ENCODE measurements at regions not wholly inside any gene's neighbourhood (a gene's known extent, or its start where the extent isn't known, plus 50 kb on each side); places are given as distances from the start of the nearest gene placed in this dataset.
A peak's percentile ranks its signal among the peaks of the same experiment; 100 is the strongest.

- no peaks in the 10 kb centered on the region for H3K36me3 ChIP-seq (ENCODE audit: insufficient read depth, insufficient read length, low read length)
- H3K9me3 ChIP-seq (ENCODE audit: insufficient read depth, low read length) = no peaks in the 10 kb centered on the region
- no peak overlapping the region for H3K9ac ChIP-seq (ENCODE audit: insufficient read length, low read depth)
- H3K4me1 ChIP-seq (ENCODE audit: insufficient read depth, insufficient read length) = no peaks in the 10 kb centered on the region
- DNase-seq (ENCODE audit: low read depth, low spot score) = no peak
- no peaks in the 10 kb centered on the region for H3K27me3 ChIP-seq (ENCODE audit: insufficient read depth, insufficient read length)
- TF ChIP-seq YY1 (IDR thresholded peaks at IDR 0.05; ENCODE audit: insufficient read depth, insufficient read length) (no peak), ZNF274 (IDR thresholded peaks at IDR 0.05; ENCODE audit: low read depth, low read length) (no peak), SUZ12 (IDR thresholded peaks at IDR 0.05; ENCODE audit: extremely low read depth, insufficient read depth, insufficient read length) (no peak)
- H3K4me3 ChIP-seq (ENCODE audit: insufficient read length, low read depth) = no peak overlapping the region
Observed at GRCh38 chr6:159594750-159595117, 98.3 kb downstream of the SOD2 start.

- H3K36me3 ChIP-seq (ENCODE audit: insufficient read depth, insufficient read length, low read length) = no peaks in the 10 kb centered on the region
- no peak overlapping the region for H3K9ac ChIP-seq (ENCODE audit: insufficient read length, low read depth)
- no peaks in the 10 kb centered on the region for H3K27me3 ChIP-seq (ENCODE audit: insufficient read depth, insufficient read length)
- TF ChIP-seq SUZ12 (IDR thresholded peaks at IDR 0.05; ENCODE audit: extremely low read depth, insufficient read depth, insufficient read length) = no peak
- no peak for TF ChIP-seq YY1 (IDR thresholded peaks at IDR 0.05; ENCODE audit: insufficient read depth, insufficient read length)
- no peak for TF ChIP-seq ZNF274 (IDR thresholded peaks at IDR 0.05; ENCODE audit: low read depth, low read length)
- no peaks in the 10 kb centered on the region for H3K4me1 ChIP-seq (ENCODE audit: insufficient read depth, insufficient read length)
- DNase-seq (ENCODE audit: low read depth, low spot score) = no peak
- H3K9me3 ChIP-seq (ENCODE audit: insufficient read depth, low read length) = no peaks in the 10 kb centered on the region
- no peak overlapping the region for H3K4me3 ChIP-seq (ENCODE audit: insufficient read length, low read depth)
Observed at GRCh38 chr6:159594106-159594749, 98.8 kb downstream of the SOD2 start.

- DNase-seq (ENCODE audit: low read depth, low spot score) = no peak
- Histone ChIP-seq H3K36me3 (ENCODE audit: insufficient read depth, insufficient read length, low read length) (no peaks in the 10 kb centered on the region), H3K4me1 (ENCODE audit: insufficient read depth, insufficient read length) (no peaks in the 10 kb centered on the region), H3K4me3 (ENCODE audit: insufficient read length, low read depth) (no peak overlapping the region), H3K27me3 (ENCODE audit: insufficient read depth, insufficient read length) (no peaks in the 10 kb centered on the region), H3K9ac (ENCODE audit: insufficient read length, low read depth) (no peak overlapping the region), H3K9me3 (ENCODE audit: insufficient read depth, low read length) (no peaks in the 10 kb centered on the region)
- TF ChIP-seq YY1 (IDR thresholded peaks at IDR 0.05; ENCODE audit: insufficient read depth, insufficient read length) (no peak), SUZ12 (IDR thresholded peaks at IDR 0.05; ENCODE audit: extremely low read depth, insufficient read depth, insufficient read length) (no peak), ZNF274 (IDR thresholded peaks at IDR 0.05; ENCODE audit: low read depth, low read length) (no peak)
Observed at GRCh38 chr6:159590835-159591234, 102.2 kb downstream of the SOD2 start.

GRCh38 chr6:159586684-159587083, 106.4 kb downstream of the SOD2 start:
- H3K4me3 ChIP-seq (ENCODE audit: insufficient read length, low read depth) = no peak overlapping the region
- no peak for DNase-seq (ENCODE audit: low read depth, low spot score)
- H3K9me3 ChIP-seq (ENCODE audit: insufficient read depth, low read length) = no peaks in the 10 kb centered on the region
- TF ChIP-seq SUZ12 (IDR thresholded peaks at IDR 0.05; ENCODE audit: extremely low read depth, insufficient read depth, insufficient read length) (no peak), YY1 (IDR thresholded peaks at IDR 0.05; ENCODE audit: insufficient read depth, insufficient read length) (no peak), ZNF274 (IDR thresholded peaks at IDR 0.05; ENCODE audit: low read depth, low read length) (no peak)
- H3K36me3 ChIP-seq (ENCODE audit: insufficient read depth, insufficient read length, low read length) = no peaks in the 10 kb centered on the region
- no peaks in the 10 kb centered on the region for H3K27me3 ChIP-seq (ENCODE audit: insufficient read depth, insufficient read length)
- no peak overlapping the region for H3K9ac ChIP-seq (ENCODE audit: insufficient read length, low read depth)
- no peaks in the 10 kb centered on the region for H3K4me1 ChIP-seq (ENCODE audit: insufficient read depth, insufficient read length)

GRCh38 chr6:159582736-159583135, 110.3 kb downstream of the SOD2 start:
- TF ChIP-seq SUZ12 (IDR thresholded peaks at IDR 0.05; ENCODE audit: extremely low read depth, insufficient read depth, insufficient read length) (no peak), ZNF274 (IDR thresholded peaks at IDR 0.05; ENCODE audit: low read depth, low read length) (no peak), YY1 (IDR thresholded peaks at IDR 0.05; ENCODE audit: insufficient read depth, insufficient read length) (no peak)
- H3K27me3 ChIP-seq (ENCODE audit: insufficient read depth, insufficient read length) = no peaks in the 10 kb centered on the region
- no peak overlapping the region for H3K9ac ChIP-seq (ENCODE audit: insufficient read length, low read depth)
- H3K36me3 ChIP-seq (ENCODE audit: insufficient read depth, insufficient read length, low read length) = no peaks in the 10 kb centered on the region
- DNase-seq (ENCODE audit: low read depth, low spot score) = no peak
- H3K9me3 ChIP-seq (ENCODE audit: insufficient read depth, low read length) = peaks cover under 1% of the 10 kb centered on the region; the same call in 1 of the 2 replicates
- H3K4me3 ChIP-seq (ENCODE audit: insufficient read length, low read depth) = no peak overlapping the region
- H3K4me1 ChIP-seq (ENCODE audit: insufficient read depth, insufficient read length) = no peaks in the 10 kb centered on the region

GRCh38 chr6:159578629-159579028, 114.4 kb downstream of the SOD2 start:
- TF ChIP-seq ZNF274 (IDR thresholded peaks at IDR 0.05; ENCODE audit: low read depth, low read length) (no peak), SUZ12 (IDR thresholded peaks at IDR 0.05; ENCODE audit: extremely low read depth, insufficient read depth, insufficient read length) (no peak), YY1 (IDR thresholded peaks at IDR 0.05; ENCODE audit: insufficient read depth, insufficient read length) (no peak)
- Histone ChIP-seq H3K4me3 (ENCODE audit: insufficient read length, low read depth) (no peak overlapping the region), H3K27me3 (ENCODE audit: insufficient read depth, insufficient read length) (no peaks in the 10 kb centered on the region)

GRCh38 chr6:159577564-159577963, 115.5 kb downstream of the SOD2 start:
- Histone ChIP-seq H3K4me3 (ENCODE audit: insufficient read length, low read depth) (no peak overlapping the region), H3K9ac (ENCODE audit: insufficient read length, low read depth) (no peak overlapping the region), H3K4me1 (ENCODE audit: insufficient read depth, insufficient read length) (no peaks in the 10 kb centered on the region), H3K9me3 (ENCODE audit: insufficient read depth, low read length) (peaks cover 18% of the 10 kb centered on the region), H3K27me3 (ENCODE audit: insufficient read depth, insufficient read length) (no peaks in the 10 kb centered on the region), H3K36me3 (ENCODE audit: insufficient read depth, insufficient read length, low read length) (no peaks in the 10 kb centered on the region)
- TF ChIP-seq ZNF274 (IDR thresholded peaks at IDR 0.05; ENCODE audit: low read depth, low read length) (no peak), YY1 (IDR thresholded peaks at IDR 0.05; ENCODE audit: insufficient read depth, insufficient read length) (no peak), SUZ12 (IDR thresholded peaks at IDR 0.05; ENCODE audit: extremely low read depth, insufficient read depth, insufficient read length) (no peak)
- peak; percentile 44 for DNase-seq (ENCODE audit: low read depth, low spot score)

More at GRCh38 chr6:159578629-159579028, 114.4 kb downstream of the SOD2 start:
- Histone ChIP-seq H3K4me1 (ENCODE audit: insufficient read depth, insufficient read length) (no peaks in the 10 kb centered on the region), H3K36me3 (ENCODE audit: insufficient read depth, insufficient read length, low read length) (no peaks in the 10 kb centered on the region), H3K9ac (ENCODE audit: insufficient read length, low read depth) (no peak overlapping the region), H3K9me3 (ENCODE audit: insufficient read depth, low read length) (peaks cover 18% of the 10 kb centered on the region)
- DNase-seq (ENCODE audit: low read depth, low spot score) = no peak

Data from NT2/D1 (cell line).